GM18519 (cell line): ENCODE measurements at regions not wholly inside any gene's neighbourhood (a gene's known extent, or its start where the extent isn't known, plus 50 kb on each side); places are given as distances from the start of the nearest gene placed in this dataset.

Experiments
- ATAC-seq: cut with Tn5 transposase; IDR thresholded peaks from one replicate; pipeline ENCODE4 v1.9.1; 2021; ENCODE audit warnings: mild to moderate bottlenecking, moderate library complexity; ENCODE audit not compliant: unreplicated experiment, low FRiP score

DNA sequence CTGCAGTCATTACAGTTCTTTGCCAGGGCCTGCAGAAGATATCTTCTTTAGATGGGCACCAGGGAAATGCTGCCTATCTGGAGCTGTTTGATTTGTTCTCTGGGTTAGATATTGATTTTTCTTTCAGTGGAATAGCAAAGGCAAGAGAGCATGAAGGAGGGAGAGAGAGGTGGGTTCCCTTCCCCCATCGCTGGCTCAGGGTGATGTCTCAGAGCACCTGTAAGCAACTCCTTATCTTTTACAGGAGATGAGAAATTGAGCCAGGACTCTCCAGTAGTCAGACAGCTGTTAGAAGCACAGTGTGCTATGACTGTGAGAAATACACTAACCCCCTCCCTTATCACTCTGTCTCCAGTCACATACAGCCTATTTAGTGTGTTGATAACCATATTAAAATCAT, 89.3 kb upstream of the SLC24A5 start:
- ATAC-seq, result no peak

DNA sequence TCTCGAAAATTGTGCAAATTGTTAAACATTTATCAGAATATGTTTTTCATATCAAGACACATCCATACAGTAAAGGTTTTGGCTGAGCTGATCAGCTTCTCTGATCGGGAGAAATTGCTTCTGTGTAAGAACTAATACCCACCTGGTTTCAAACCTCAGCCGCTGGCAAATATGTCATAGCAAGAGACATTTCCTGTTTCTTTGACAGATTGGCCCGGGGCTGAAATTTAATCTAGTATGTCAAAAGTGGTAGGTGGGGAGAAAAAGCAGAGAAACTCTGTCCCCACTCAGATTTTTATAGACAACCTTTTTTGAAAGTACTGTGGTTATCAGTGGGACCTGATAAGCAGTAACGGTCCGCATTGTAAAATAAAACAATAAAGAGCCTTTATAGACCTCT, 88.8 kb upstream of the SLC24A5 start:
- no peak for ATAC-seq

DNA sequence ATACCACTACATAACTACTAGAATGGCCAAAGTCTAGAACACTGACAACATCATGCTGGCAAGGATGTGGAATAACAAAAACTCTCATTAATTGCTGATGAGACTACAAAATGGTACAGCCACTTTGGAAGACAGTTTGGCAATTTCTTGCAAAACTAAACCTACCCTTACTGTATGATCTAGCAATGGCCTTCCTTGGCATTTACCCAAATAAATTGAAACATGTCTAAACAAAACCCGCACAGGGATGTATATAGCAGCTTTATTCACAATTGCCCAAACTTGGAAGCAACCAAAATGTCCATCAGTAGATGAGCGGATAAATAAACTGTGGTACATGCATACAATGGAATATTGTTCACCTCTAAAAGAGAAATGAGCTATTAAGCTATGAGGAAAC, 87.9 kb upstream of the SLC24A5 start:
- no peak for ATAC-seq

DNA sequence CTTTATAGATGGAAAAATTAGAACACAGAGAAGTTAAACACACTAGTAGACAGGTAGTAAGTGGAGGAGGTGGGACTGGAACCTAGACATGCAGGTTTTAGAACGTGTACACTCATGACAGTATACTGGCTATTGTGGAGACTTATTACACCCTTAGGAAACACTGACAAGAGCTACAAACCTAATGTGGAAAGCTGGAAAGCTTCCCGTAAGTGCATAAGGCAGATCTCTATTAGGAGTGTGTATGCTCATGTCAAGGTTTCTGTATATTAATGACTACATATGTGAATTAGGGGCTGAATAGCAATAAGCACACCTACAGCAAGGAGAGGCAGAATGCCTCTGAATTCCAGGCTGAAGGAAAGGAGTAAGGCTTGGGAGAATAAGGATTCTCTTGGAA, 82.6 kb upstream of the SLC24A5 start:
- ATAC-seq, result no peak

DNA sequence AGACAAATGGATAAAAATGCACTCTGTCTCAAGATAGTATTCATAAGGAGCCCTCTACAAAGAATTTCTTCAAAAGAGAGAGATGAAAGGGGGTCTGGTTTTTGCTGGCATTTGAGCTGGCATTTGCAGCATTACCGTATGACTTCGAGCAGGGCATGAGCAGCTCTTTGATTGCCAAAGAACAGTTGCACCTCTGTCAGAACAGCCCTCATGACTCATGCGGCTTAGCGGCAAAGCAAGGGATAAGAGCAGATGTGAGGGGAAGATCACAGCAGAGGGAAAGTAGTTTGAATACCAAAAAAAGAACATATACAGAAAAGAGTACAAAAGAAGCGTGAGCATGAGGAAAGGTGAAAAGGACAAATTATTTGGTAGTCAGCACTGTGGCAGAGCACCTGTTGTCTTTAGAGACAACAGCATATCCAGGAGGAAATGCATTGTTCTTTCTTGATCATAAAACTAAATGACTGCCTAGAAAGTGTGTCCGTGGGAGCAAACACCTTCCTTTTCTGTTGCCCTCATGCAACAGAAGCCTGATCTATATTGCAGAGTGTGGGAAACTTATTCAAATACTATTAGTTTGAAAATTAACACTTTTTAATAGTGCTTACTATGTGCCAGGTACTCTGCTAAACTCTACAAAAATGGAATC, 80.5 kb upstream of the SLC24A5 start:
- no peak for ATAC-seq

DNA sequence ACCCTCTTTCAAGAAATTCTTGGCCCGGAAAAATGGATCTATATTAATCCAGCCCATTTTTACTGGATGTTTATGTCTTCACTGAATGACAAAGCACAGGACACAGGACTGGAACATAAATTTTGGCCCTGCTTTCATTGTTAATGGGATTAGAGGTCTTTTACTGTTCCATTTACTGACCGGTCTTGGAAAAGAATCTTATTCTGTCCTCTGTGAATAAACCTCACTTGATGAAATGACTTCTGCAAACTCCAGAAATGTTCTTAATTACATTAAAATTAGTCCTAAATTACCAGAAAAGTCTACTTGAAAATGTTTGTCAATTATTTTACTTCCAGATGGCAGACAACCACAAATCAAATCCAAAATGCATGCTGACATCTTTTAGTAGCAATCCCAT, 79.3 kb upstream of the SLC24A5 start:
- ATAC-seq, result no peak

DNA sequence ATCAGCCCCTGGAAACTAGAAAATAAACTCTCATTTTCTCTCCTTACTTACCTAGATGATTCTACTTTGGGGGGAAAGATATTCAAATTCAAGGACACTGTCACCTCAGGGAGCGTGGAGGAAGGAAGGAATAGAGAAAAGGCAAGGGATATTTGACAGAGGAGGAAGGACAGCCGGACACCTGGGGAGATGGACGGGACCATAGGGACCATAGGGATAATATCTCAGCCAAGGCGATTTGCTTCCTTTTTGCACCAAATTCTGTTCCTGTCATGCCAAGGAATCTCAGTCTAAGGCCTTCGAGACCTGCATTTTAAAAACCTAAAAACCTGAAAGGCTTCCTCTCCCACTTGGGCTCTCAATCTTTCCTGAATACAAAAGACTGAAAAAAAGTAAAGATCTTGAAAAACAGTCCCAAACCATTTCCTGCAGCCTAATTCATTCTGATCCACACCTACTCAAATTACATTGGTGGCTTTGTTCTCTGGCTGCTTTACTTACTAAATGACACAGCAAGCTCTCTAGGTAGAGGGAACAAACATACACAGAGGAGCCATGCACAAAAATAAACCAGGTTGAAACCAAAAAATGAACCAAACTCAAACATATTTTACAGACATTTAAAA, 73.9 kb upstream of the SLC24A5 start:
- ATAC-seq, result no peak

DNA sequence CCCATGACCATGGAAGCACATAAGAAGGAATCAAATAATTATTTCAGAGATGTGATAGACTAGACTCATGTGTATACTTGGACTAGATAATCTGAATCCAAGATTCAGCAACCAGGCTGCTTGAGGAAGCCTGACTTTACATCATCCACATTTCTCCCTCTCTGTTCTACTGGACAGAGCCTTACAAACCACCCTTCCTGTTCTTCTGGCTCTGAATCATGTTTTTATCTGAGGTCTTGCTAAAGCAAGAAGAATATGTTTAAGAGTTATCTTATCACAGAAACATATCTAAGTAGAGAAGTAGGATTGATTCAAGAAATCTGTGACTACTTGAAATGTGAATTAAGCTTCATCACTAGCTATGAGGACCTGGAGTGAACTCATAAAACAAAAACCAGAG, 71.1 kb upstream of the SLC24A5 start:
- ATAC-seq, result no peak

DNA sequence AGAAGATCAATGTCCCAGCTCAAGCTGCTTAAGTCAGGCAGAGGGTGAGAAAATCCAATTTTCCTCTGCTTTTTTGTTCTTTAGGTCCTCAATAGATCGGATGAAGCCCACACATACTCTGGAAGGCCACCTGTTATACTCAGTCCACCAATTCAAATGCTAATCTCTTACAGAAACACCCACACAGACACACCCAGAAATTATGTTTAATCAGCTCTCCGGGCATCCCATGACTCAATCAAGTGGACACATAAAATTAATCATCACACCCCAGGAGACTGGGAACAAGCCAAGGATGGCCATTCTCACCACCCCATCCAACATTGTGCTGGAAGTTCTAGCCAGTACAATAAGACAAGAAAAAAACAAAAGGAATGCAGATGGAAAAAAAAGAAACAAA, 67.8 kb upstream of the SLC24A5 start:
- ATAC-seq, result no peak

DNA sequence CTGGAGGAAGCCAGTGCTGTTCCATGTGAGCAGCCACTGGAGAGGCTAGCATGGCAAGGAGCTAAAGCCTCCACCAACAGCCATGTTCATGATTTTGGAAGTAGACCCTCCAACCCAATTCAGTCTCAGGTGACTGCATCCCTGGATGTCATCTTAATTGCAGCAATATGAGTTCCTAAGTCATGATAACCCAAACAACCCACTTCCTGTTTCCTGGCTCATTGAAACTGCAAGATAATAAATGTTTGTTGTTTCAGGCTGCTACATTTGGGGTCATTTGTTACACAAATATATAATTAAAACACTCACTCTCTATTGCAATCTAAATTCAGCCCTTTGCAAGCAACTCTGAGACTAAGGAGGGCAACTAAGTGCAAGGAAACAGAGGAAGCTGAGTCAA, 62.4 kb upstream of the SLC24A5 start:
- no peak for ATAC-seq

DNA sequence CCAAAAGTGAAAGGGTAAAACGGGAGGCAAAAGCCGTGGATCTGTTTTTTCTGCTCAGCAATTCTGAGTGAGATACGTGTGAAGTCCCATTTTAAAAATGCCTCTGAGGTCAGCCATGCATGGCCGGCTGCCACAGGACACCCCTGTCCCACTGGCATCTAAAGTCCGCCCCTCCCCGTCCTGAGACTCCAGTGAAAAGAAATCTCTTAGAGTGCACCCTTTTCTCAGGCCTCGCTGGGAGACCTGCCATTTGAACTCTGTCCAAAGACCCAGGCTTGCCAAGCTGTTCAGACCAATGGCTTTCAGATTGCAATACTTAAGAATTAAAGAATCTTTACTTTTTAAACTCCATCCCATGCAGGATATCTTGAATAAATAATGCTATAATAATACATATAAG, 61.0 kb upstream of the SLC24A5 start:
- no peak for ATAC-seq

DNA sequence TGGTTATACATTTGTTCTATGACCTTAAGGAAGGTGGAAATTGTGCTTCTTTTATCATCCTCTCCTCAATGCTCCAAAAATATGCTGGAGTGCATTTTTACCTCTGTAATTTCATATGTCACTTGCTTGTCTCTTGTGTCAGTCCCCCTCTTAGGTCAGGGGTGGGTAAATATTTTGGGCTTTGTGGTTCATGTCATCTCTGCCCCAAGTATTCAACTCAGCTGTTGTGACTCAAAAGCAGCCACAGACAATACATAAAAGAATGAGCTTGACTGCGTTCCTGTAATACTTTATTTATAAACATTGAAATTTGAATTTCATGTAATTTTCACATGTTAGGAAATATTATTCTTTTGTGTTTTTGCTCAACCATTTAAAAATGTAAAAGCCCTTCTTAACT, 60.4 kb upstream of the SLC24A5 start:
- no peak for ATAC-seq

DNA sequence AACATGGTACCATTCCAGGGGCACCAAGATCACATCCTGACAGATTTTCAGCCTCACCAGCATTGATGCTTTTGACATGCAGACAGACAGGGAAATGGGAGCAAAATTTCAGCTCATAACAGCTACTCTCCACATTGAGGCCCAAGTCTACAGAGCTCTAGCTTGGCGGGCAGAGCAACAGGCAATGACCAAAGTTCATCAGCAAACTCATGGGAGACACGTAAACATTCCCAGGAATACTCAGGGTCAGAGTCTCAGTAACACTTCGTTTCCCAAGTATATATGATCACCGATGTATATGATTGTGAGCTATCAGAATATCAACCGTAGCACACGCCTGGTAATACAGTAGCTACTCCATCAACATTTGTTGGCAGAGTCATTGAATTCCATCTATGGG, 59.2 kb upstream of the SLC24A5 start:
- no peak for ATAC-seq

DNA sequence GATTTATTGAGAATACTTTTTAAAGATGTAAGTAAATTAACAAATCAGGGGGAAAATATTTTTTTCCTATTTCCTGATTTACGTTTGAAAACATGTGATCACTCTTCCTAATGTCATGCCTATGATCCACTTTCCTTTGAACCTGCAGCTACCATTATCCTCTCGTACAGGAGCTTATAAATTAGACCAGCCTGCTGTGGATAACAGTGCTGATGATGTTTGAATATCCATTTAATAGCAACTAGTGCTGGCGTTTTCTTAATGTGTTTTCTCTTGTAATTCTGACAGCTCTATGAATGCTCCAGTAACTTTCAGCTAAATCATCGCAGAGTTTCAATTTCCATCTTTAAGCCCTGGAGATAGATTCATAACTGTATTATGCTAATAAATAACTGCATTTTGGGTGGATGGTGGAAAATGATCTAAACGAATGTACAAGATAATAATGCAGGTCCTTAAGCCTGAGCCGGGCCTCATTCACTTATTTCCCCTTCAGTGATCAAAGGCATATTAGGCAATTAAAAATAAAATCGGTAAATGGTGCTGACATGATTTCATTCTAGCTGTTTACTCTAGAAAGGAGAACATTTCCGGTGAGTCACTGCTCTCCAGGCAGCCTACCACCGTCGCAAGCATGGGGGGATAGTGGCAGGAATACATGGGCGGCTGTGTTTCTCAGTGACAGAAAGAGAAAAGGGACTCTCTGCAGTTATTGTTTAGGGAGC, 58.5 kb upstream of the SLC24A5 start:
- no peak for ATAC-seq

DNA sequence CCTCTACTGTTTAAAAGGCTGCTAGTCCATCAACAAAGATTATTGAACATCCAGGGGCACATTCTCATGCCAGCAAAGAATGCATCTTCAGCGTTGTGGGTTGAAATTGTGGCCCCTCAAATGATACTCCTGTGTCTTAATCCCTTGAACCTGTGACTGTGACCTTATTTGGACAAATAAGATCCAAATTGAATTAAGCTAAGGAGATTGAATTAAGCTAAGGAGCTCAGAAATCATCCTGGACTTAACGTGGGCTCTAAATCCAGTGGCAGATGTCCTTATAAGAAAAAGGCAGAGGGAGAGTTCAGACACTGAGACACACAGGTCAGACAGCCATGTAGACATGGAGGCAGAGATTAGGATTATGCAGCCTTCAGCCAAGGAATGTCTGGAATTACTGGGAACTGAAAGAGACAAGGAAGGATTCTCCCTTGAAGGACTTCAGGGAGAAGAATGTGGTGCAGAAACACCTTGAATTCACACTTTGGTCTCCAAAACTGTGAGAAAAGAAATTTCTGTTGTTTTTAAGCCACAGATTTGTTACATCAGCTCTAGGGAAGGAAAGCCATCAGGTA, 57.3 kb upstream of the SLC24A5 start:
- ATAC-seq, result no peak

DNA sequence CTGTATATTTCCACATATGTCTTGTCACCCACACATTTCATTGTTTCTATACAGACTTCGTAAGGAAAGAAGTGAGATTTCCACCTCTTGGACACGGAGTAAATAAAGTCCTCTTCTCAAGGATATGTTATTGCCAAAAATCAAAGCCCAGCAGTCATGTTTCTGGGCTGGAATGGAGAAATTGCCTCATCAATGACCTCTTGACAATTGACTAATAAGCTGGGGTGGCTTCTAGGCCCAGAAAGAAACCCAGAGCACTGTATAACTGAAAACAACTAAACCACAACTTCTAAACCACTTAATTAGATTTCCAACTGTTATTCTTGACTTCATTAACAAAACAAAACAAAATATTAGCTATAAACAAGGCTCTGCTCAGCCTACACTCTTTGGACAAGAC, 56.4 kb upstream of the SLC24A5 start:
- ATAC-seq, result no peak

DNA sequence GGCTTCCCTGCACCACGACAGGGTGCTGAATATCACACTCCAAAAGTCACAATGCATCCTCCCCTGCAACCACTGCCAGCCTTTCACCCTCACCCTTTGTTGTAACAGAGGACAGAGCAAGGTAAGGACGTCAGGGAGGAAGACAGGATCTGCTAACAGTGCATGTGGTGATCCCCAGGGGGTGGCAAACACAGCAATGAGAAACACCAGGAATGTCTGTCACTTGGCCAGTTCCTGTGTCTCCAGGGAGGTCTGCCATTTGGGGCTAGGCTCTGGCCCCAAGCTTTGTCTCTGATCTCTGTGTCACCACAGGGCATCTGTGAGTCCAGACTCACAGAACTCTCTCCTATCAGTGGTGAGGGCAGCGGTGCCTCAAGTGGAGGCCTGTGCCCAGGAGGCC, 54.3 kb upstream of the SLC24A5 start:
- ATAC-seq, result no peak
